ENCODE measurements at regions not wholly inside any gene's neighbourhood (a gene's known extent, or its start where the extent isn't known, plus 50 kb on each side); places are given as distances from the start of the nearest gene placed in this dataset.

- H3K27ac Mint-ChIP-seq: no peak overlapping the region
- H3K9me3 Mint-ChIP-seq: no peaks in the 10 kb centered on the region
- H3K27me3 Mint-ChIP-seq (ENCODE audit: low read depth): no peaks in the 10 kb centered on the region
- peak in 1 of 3 experiments; percentile 47 for TF ChIP-seq CTCF (IDR thresholded peaks at IDR 0.05; ENCODE audit: unreplicated experiment in 3 of 3)
- H3K36me3 Mint-ChIP-seq (ENCODE audit: low read depth): no peaks in the 10 kb centered on the region
- H3K4me1 Mint-ChIP-seq: no peaks in the 10 kb centered on the region
- no peak overlapping the region for H3K4me3 Mint-ChIP-seq
Measured at GRCh38 chrX:121579016-121579760, 531.8 kb downstream of the GLUD2 start.

- no peak overlapping the region for H3K27ac Mint-ChIP-seq
- no peaks in the 10 kb centered on the region for H3K27me3 Mint-ChIP-seq (ENCODE audit: low read depth)
- no peaks in the 10 kb centered on the region for H3K36me3 Mint-ChIP-seq (ENCODE audit: low read depth)
- TF ChIP-seq CTCF (IDR thresholded peaks at IDR 0.05; ENCODE audit: unreplicated experiment in 3 of 3): no peak
- H3K4me3 Mint-ChIP-seq: no peak overlapping the region
- no peaks in the 10 kb centered on the region for H3K9me3 Mint-ChIP-seq
- H3K4me1 Mint-ChIP-seq: no peaks in the 10 kb centered on the region
Measured at GRCh38 chrX:121581885-121582284, 534.5 kb downstream of the GLUD2 start.

GRCh38 chrX:121585626-121586025 is 538.2 kb downstream of the GLUD2 start:
- no peak overlapping the region for H3K27ac Mint-ChIP-seq
- TF ChIP-seq CTCF (IDR thresholded peaks at IDR 0.05; ENCODE audit: unreplicated experiment in 3 of 3): no peak
- H3K4me1 Mint-ChIP-seq: no peaks in the 10 kb centered on the region
- no peaks in the 10 kb centered on the region for H3K27me3 Mint-ChIP-seq (ENCODE audit: low read depth)
- H3K36me3 Mint-ChIP-seq (ENCODE audit: low read depth): no peaks in the 10 kb centered on the region
- H3K9me3 Mint-ChIP-seq: no peaks in the 10 kb centered on the region
- H3K4me3 Mint-ChIP-seq: no peak overlapping the region

GRCh38 chrX:121592884-121593283 is 545.5 kb downstream of the GLUD2 start:
- Mint-ChIP-seq H3K9me3 (peaks cover 2% of the 10 kb centered on the region), H3K36me3 (ENCODE audit: low read depth) (no peaks in the 10 kb centered on the region), H3K27me3 (ENCODE audit: low read depth) (no peaks in the 10 kb centered on the region), H3K27ac (no peak overlapping the region), H3K4me3 (no peak overlapping the region), H3K4me1 (no peaks in the 10 kb centered on the region)
- TF ChIP-seq CTCF (IDR thresholded peaks at IDR 0.05; ENCODE audit: unreplicated experiment in 3 of 3): no peak

GRCh38 chrX:121598356-121598755 is 550.9 kb downstream of the GLUD2 start:
- no peak overlapping the region for H3K4me3 Mint-ChIP-seq
- peaks cover under 1% of the 10 kb centered on the region for H3K9me3 Mint-ChIP-seq
- no peaks in the 10 kb centered on the region for H3K27me3 Mint-ChIP-seq (ENCODE audit: low read depth)
- no peaks in the 10 kb centered on the region for H3K36me3 Mint-ChIP-seq (ENCODE audit: low read depth)
- TF ChIP-seq CTCF (IDR thresholded peaks at IDR 0.05; ENCODE audit: unreplicated experiment in 3 of 3): no peak
- H3K27ac Mint-ChIP-seq: no peak overlapping the region
- H3K4me1 Mint-ChIP-seq: no peaks in the 10 kb centered on the region

- H3K9me3 Mint-ChIP-seq: peaks cover 3% of the 10 kb centered on the region
- no peak overlapping the region for H3K4me3 Mint-ChIP-seq
- TF ChIP-seq CTCF (IDR thresholded peaks at IDR 0.05; ENCODE audit: unreplicated experiment in 3 of 3): no peak
- H3K4me1 Mint-ChIP-seq: no peaks in the 10 kb centered on the region
- H3K27me3 Mint-ChIP-seq (ENCODE audit: low read depth): no peaks in the 10 kb centered on the region
- H3K36me3 Mint-ChIP-seq (ENCODE audit: low read depth): no peaks in the 10 kb centered on the region
- no peak overlapping the region for H3K27ac Mint-ChIP-seq
Measured at GRCh38 chrX:121635141-121635540, 587.7 kb downstream of the GLUD2 start.

All from nephron (organoid).